ENCODE measurements at regions not wholly inside any gene's neighbourhood (a gene's known extent, or its start where the extent isn't known, plus 50 kb on each side); places are given as distances from the start of the nearest gene placed in this dataset.
"Not testable (repeated sequence)": the region's sequence is repeated elsewhere in the genome, so short reads cannot be mapped to it uniquely, and the experiment has no call there.

- DNase-seq (ENCODE audit: low read depth, low spot score) = no peak
These were observed 298.2 kb upstream of the ZNF608 start for GRCh38 chr5:125044491-125045282.

GRCh38 chr5:125045646-125046045 lies 299.2 kb upstream of the ZNF608 start:
- DNase-seq (ENCODE audit: low read depth, low spot score) = no peak

DNA sequence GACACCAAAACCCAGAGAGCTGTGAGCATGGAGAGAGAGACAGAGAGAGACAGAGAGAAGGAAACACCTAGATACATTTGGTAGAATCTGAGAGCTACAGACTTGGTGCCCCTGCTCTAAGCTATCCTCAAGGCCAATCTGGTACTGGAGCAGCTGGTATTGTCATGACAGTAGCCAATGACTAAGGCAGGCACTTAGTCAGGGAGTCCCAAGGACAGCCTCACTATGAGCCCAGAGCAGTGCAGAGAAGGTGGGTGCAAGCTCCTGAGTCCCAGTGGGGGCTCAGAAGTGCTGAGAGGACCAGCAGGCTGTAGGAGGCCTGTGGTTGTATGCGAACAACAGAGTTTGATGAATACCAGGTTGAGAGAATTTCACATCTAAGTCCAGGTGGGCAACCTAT lies 300.4 kb upstream of the ZNF608 start:
- no peak for DNase-seq (ENCODE audit: low read depth, low spot score)

DNA sequence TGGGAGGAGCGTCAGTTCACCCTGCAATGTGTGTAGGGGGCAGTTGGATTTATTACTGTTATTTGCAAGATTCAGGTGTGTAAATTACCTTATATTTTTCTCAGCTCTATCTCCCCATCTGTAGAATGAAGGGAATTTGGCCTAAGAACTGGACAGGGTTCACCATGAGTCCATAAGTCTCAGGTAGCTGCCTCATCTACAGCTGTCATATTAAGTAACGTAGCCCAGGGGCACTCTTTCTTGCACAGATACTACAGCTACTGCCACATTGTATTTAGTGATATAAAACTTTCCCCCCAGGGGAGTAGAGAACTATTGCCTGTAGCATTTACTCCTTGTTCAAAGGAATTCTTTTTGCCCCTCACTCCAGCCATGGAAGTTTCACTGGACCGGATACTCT lies 301.4 kb upstream of the ZNF608 start:
- no peak for DNase-seq (ENCODE audit: low read depth, low spot score)

DNA sequence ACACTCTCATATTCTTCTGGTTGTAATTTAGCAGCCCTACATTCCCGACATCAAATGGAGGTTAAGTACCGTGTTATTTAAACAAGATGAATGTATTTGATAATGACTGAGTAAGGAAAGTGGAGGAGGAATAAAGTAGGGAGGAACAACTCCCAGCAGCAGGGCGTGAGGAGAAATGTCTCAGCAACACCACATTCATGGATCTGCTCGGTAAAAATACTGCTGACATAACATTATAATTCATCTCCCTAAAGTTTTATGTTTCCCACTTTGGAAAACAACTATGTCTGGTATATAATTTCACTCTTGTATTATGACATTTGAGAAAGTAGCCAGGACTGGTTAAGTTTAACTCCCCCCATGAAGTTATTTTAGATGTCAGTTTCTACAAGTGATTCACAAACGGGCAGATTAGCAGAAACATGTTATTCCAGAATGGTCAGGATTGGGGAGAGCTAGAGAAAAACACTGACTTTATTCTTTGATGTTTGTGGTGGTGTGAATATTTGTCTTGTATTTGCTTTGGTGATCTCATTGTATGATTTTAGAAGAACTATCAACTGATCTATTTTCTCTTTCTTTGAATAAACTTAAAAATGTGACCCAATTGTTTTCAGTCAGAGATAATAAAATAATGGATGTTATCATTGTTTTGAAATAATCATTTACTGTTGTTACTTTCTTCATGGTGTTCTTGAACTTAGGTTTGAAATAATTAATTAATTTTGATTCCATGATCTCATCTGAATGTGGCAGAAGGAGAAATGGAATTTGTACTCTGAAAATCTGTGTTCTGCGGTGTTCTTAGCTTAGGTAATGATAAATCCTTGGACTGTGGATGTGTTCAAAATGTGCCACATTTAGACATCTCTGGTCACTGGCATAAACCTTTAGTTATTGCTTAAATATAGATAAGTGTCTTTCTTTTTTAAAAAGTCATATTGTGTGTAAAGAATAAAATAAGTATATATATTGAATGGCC lies 303.6 kb upstream of the ZNF608 start:
- no peak for DNase-seq (ENCODE audit: low read depth, low spot score)

DNA sequence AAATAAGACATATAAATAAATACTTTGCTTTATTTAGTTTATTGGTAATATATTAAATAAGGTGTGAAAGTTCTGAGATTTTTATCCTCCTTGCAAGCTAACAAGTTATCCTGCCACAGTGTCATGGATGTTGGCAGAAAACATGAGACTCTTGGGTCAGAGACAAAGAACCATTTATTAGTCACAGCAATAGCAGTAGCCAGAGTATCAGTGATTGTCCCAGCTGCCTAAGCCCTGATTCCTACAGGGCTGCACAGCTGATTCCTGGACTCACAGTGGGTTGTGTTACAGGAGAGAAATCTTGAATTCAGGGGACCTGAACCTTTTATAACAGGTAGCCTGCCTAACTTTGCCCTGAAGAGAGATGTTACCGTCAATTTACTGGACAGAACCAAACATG lies 304.5 kb upstream of the ZNF608 start:
- no peak for DNase-seq (ENCODE audit: low read depth, low spot score)

- no peak for DNase-seq (ENCODE audit: low read depth, low spot score)
These were observed 306.1 kb upstream of the ZNF608 start for GRCh38 chr5:125052584-125052983.

DNA sequence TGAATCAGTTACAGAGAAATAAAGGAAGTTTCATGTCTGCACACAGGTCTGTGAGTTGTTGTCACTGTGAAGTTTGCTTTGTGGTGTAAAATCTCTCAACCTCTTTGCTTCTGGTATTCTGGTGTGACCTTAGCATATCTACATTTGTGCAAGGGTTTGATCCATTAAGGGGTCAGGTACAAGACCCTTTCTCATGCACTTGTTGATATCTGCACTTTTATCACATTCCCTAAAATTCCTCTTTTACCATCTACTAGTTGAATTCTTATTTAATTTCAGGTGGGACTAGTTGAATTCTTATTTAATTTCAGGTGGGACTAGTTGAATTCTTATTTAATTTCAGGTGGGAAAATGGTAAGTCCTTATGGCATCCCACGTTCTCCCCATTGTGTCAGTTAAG lies 306.7 kb upstream of the ZNF608 start:
- no peak for DNase-seq (ENCODE audit: low read depth, low spot score)

GRCh38 chr5:125054146-125054545 lies 307.7 kb upstream of the ZNF608 start:
- no peak for DNase-seq (ENCODE audit: low read depth, low spot score)

DNA sequence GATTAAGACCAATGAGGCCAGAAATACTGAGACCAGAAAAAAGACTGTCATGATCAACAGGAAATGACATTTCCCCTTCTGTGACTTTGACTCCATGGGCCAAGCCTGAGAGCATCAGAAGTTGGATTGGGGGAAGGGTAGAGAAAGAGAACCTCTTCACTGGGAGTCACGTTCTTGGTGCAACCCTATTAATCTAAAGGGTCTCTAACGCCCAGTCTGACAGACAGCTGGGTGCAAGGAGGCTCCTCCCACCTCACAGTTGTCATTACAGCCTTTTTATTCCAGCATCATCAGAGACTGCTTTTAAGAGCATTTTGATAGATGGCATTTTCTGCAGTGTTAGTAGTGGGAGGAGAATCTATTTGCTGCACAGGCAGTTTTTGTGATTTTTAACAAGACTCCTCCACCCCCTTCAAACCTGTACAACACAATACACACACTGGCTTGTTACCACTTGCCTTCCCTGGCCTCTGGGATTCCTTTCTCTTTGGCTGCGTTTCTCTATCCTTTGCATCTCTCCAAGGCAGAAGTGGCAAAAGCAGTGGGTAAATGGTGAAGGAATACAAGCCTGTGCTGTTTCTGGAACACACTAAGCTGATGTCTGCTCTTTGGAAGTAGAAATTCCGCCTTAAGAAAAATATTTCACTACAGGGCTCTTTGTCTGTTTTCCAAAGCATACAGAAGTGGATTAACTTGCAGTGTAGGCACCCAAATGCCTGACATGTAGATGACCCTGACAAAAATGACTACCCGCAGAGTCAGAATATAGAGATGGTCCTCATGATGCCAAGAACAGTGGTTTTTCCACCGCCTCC lies 310.4 kb upstream of the ZNF608 start:
- no peak for DNase-seq (ENCODE audit: low read depth, low spot score)

GRCh38 chr5:125057912-125058826 lies 311.7 kb upstream of the ZNF608 start:
- no peak for DNase-seq (ENCODE audit: low read depth, low spot score)

DNA sequence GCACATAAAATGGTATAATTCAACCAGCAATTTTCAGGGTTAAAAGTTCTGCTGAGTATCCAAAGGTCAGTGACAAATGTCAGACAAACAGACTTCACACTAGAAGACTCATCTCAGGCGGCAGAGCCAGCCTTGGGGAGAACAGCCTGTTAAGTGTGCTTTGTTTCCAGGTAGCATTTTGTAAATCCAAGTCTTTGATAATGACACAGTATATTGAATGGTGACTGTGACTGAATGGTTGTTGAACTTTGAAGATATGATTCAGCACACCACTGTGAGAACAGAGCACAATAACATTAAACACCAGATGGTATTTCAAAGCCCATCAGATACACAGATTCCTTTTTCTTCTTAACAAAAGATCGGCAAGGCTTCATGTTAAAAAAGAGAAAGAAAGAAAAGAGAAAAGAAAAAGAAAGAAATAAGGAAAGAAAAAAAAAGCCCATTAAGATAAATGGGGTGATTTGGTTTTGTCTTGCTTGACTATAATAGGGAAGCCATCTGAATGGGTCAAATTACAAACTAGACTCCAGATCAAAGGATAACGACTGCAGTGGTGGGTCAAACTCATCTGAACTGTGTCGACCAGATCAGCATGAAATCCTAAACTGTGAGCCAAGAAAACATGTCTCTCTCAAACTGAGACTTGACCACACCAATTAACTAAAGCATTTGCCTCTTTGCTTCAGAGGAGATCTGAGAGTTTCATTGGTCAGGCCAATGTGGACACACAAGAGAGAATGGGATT lies 313.0 kb upstream of the ZNF608 start:
- DNase-seq (ENCODE audit: low read depth, low spot score) = no peak

DNA sequence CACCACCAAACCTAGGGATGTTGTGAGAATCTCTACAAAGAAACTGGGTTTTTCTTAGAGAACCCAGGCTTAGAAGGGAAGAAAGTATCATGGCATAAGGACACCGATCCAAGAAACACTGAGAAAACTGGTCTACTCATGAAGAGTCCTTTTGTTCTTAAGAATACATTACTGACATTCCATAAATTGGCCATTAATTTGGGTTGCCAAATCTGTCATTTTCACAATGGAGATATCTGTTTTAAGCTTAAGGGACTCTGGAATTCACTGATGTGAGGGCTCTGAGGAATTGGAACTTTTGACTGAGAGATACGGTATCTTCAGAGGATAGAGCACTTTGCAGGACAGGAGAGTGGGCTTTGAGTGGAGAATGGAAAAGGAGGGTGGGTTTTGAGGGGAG lies 315.3 kb upstream of the ZNF608 start:
- no peak for DNase-seq (ENCODE audit: low read depth, low spot score)

- DNase-seq (ENCODE audit: low read depth, low spot score) = no peak
These were observed 318.4 kb upstream of the ZNF608 start for GRCh38 chr5:125064621-125065438.

- no peak for DNase-seq (ENCODE audit: low read depth, low spot score)
These were observed 319.3 kb upstream of the ZNF608 start for GRCh38 chr5:125065741-125066140.

DNA sequence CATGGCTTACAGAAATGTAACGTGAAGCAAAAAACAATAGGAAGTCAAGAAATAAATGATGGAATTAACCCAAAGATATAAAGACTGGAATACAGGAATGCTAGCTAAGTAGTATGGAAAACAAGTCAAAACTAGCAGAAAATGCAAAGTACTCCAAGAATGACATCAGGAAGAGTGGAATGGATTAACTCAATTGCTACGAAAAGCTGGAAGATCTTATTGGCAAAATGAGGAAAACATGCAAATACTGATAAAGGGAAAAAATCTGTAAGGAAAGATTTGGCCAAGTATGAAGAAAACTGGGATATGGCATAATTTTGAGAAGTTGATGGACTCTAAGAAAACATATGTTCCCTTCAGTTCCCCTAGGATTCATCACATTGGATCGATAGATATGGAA lies 324.5 kb upstream of the ZNF608 start:
- DNase-seq (ENCODE audit: low read depth, low spot score) = no peak

DNA sequence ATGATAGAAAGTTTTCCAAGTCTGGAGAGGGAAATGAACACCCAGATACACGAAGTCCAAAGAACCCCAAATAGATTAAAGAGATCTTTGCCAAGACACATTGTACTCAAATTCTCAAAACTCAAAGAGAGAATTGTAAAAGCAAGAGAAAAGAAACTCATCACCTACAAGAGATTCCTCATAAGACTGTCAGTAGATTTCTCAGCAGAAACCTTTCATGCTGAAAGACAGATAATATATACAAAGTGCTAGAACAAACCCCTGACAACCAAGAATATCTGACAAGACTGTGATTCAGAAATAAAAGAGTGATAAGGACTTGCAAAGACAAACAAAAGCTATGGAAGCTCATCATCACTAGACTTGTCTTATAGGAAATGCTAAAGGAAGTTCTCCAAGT lies 326.7 kb upstream of the ZNF608 start:
- DNase-seq (ENCODE audit: low read depth, low spot score) = no peak

DNA sequence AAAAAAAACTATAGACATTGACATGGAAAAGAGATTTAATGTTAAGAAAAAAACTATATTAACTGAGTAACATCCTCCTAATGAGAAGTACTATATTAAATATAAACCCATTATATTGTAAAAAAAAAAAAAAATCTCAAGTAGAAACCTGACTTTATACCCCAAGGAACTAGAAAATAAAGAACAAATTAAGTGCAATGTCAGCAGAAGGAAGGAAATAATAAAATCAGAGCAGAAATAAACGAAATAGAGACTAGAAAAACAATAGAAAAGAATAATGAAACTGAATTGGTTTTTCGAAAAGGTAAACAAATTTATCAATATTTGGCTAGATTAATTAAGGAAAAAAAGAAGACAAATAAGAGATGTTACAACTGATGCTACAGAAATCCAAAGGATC lies 329.1 kb upstream of the ZNF608 start:
- no peak for DNase-seq (ENCODE audit: low read depth, low spot score)

GRCh38 chr5:125079028-125079427 lies 332.6 kb upstream of the ZNF608 start:
- not testable (repeated sequence) for DNase-seq (ENCODE audit: low read depth, low spot score)

All from activated CD4-positive, CD25-positive, alpha-beta regulatory T cell treated with anti-CD3 and anti-CD28 coated beads, Interleukin-2, amount 50 U/mL, for 16 hours (primary cell).